Activated T-helper 1 cell treated with anti-CD3 and anti-CD28 coated beads, Interleukin-12 subunit alpha, Interleukin-12 subunit beta, Interleukin-2, Interleukin-4 antibody, amounts not matched to agents 30 ng/mL and 10 ng/mL and 1 ng/mL, durations not matched to agents 14 hours and 24 hours and 36 hours (primary cell): ENCODE measurements at regions not wholly inside any gene's neighbourhood (a gene's known extent, or its start where the extent isn't known, plus 50 kb on each side); places are given as distances from the start of the nearest gene placed in this dataset.

Experiments
- DNase-seq: peaks from one replicate; pipeline ENCODE4 v3.0.0; 2021; ENCODE audit warnings: low spot score
- H3K27ac Mint-ChIP-seq: one replicate; pipeline ENCODE4 v1.8.0; 2021; ENCODE audit warnings: mild to moderate bottlenecking, mixed read lengths
- H3K27me3 Mint-ChIP-seq: one replicate; pipeline ENCODE4 v1.8.0; 2022; ENCODE audit warnings: mild to moderate bottlenecking, moderate library complexity, mixed read lengths; ENCODE audit not compliant: insufficient read depth
- H3K36me3 Mint-ChIP-seq: one replicate; pipeline ENCODE4 v1.8.0; 2021; ENCODE audit warnings: low read depth, mixed read lengths
- H3K4me1 Mint-ChIP-seq: one replicate; pipeline ENCODE4 v1.8.0; 2021; ENCODE audit warnings: low read depth, mixed read lengths
- H3K4me3 Mint-ChIP-seq: one replicate; pipeline ENCODE4 v1.8.0; 2021; ENCODE audit warnings: mild to moderate bottlenecking, moderate library complexity, mixed read lengths
- H3K9me3 Mint-ChIP-seq: one replicate; pipeline ENCODE4 v1.8.0; 2021; ENCODE audit warnings: mixed read lengths
- intact Hi-C: fragments of 100-400 bp; cut with micrococcal nuclease; formaldehyde crosslinking; loops from one replicate; pipeline ENCODE4 v1.15.1; 2024

- Mint-ChIP-seq H3K4me1 (no peaks in the 10 kb centered on the region), H3K4me3 (no peak overlapping the region), H3K9me3 (no peaks in the 10 kb centered on the region), H3K27me3 (no peaks in the 10 kb centered on the region), H3K27ac (no peak overlapping the region), H3K36me3 (no peaks in the 10 kb centered on the region)
- intact Hi-C loops: no loop called here
- DNase-seq: no peak
Measured at GRCh38 chr18:71212222-71212621, 923.4 kb downstream of the SOCS6 start.

- DNase-seq: no peak
- no peaks in the 10 kb centered on the region for H3K4me1 Mint-ChIP-seq
- no peaks in the 10 kb centered on the region for H3K9me3 Mint-ChIP-seq
- intact Hi-C loops: no loop called here
- H3K4me3 Mint-ChIP-seq: no peak overlapping the region
- no peaks in the 10 kb centered on the region for H3K27me3 Mint-ChIP-seq
- H3K27ac Mint-ChIP-seq: no peak overlapping the region
- H3K36me3 Mint-ChIP-seq: no peaks in the 10 kb centered on the region
Measured at GRCh38 chr18:71209944-71210343, 921.1 kb downstream of the SOCS6 start.

DNA sequence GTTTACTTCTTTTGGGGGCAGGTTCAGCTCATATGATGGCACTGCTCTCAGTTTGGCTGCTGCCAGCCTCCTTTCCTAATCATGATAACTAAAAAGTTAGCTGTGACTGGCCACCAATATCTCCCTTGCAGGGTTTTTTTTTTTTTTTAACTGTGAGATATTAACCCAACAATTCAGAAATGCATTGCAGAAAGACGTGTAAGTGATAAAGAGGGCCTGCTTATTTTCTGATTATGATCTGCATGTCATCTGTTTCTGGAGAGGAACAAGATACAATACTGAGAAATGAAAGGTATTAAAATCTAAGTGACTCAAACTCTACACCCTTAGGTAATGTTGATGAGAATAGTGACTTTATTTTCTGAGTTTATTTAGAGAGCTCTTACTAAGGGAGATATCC, 905.6 kb downstream of the SOCS6 start:
- Mint-ChIP-seq H3K4me1 (no peaks in the 10 kb centered on the region), H3K36me3 (no peaks in the 10 kb centered on the region), H3K27me3 (no peaks in the 10 kb centered on the region), H3K27ac (no peak overlapping the region), H3K9me3 (no peaks in the 10 kb centered on the region), H3K4me3 (no peak overlapping the region)
- intact Hi-C loops: no loop called here
- no peak for DNase-seq

DNA sequence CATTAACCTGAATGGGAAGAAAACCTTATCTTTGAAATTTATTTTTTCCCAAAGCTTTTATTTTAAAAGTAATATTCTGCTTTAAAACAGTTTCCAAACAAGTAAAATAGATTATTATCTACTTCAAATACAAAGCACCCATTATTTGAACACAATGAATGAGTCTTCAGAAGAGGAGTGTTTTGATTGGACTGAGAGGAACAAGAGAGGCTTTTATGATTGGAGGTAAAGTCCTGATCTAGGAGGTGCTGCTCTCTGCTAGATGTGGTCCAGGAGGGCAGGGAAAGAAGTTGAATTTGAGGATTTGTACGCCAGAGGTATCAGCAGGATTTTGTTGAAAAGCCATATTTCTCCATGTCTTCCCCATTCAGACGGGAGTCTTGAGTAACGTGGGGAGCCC, 900.7 kb downstream of the SOCS6 start:
- no peak overlapping the region for H3K4me3 Mint-ChIP-seq
- H3K36me3 Mint-ChIP-seq: no peaks in the 10 kb centered on the region
- no peaks in the 10 kb centered on the region for H3K4me1 Mint-ChIP-seq
- H3K27ac Mint-ChIP-seq: no peak overlapping the region
- no peaks in the 10 kb centered on the region for H3K9me3 Mint-ChIP-seq
- DNase-seq: no peak
- no peaks in the 10 kb centered on the region for H3K27me3 Mint-ChIP-seq
- intact Hi-C loops: no loop called here

- no peak overlapping the region for H3K4me3 Mint-ChIP-seq
- no peaks in the 10 kb centered on the region for H3K27me3 Mint-ChIP-seq
- no peaks in the 10 kb centered on the region for H3K9me3 Mint-ChIP-seq
- no peaks in the 10 kb centered on the region for H3K36me3 Mint-ChIP-seq
- DNase-seq: no peak
- H3K27ac Mint-ChIP-seq: no peak overlapping the region
- intact Hi-C loops: no loop called here
- H3K4me1 Mint-ChIP-seq: no peaks in the 10 kb centered on the region
Measured at GRCh38 chr18:71168557-71169145, 879.8 kb downstream of the SOCS6 start.

DNA sequence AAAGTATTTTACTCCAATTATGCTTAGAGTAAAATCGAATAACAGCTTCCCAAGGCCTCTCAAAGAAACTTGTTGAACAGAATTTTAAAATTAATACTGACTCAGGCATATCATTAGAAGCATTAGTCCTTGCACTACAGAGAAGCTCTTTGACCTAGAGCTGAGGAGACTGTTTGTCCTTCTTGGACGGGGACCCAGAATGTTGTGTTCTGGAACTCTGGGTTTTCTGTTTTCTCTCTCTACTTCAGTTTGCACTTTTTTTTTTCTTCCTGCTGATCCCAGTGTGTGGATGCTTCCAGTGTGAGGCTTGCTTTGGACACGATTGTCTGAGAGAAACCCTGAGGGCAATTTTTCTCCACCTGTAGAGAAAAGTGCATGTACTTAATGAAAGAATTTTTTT, 847.6 kb downstream of the SOCS6 start:
- intact Hi-C loops: no loop called here
- no peaks in the 10 kb centered on the region for H3K4me1 Mint-ChIP-seq
- no peak for DNase-seq
- H3K9me3 Mint-ChIP-seq: no peaks in the 10 kb centered on the region
- H3K27me3 Mint-ChIP-seq: no peaks in the 10 kb centered on the region
- no peaks in the 10 kb centered on the region for H3K36me3 Mint-ChIP-seq
- no peak overlapping the region for H3K27ac Mint-ChIP-seq
- no peak overlapping the region for H3K4me3 Mint-ChIP-seq

DNA sequence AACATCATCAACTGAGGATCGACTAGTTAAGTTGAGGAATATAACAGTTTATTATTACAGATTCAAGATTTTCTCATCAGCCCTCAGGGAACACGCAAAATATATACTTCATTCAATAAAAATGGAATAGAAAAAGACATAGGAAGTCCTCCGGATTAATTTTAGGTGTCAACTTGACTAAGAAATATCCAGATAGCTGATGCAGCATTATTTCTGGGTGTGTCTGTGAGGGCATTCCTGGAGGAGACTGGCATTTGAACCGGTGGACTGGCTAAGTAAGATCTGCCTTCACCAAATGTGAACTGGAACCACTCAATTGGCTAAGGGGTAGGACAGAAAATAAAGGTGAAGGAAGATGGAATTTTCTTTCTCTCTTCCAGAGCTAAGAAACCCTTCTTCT, 845.3 kb downstream of the SOCS6 start:
- H3K9me3 Mint-ChIP-seq: peaks cover 5% of the 10 kb centered on the region
- no peak for DNase-seq
- H3K36me3 Mint-ChIP-seq: no peaks in the 10 kb centered on the region
- H3K4me1 Mint-ChIP-seq: no peaks in the 10 kb centered on the region
- H3K27ac Mint-ChIP-seq: no peak overlapping the region
- intact Hi-C loops: no loop called here
- H3K4me3 Mint-ChIP-seq: no peak overlapping the region
- no peaks in the 10 kb centered on the region for H3K27me3 Mint-ChIP-seq

DNA sequence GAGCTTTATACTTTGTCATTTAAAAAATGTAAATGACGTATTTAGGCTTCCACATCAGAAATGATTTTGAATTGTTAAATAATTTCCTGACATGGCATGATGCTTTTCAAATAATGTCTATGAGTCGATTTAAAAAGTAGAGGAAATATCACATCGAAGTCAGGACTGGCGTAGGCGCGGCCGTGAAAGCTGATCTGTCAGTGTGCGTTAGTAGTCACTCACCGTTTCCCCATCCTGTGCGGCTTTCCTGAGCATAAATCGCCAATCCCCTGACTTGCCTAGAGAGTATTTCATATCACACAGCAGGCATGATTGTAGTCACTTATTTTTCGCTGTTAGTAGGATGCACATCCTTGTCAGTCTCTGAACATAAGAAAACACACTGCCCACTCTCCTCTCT, 843.1 kb downstream of the SOCS6 start:
- no peak overlapping the region for H3K27ac Mint-ChIP-seq
- H3K4me3 Mint-ChIP-seq: no peak overlapping the region
- no peaks in the 10 kb centered on the region for H3K4me1 Mint-ChIP-seq
- no peak for DNase-seq
- H3K9me3 Mint-ChIP-seq: peaks cover 5% of the 10 kb centered on the region
- no peaks in the 10 kb centered on the region for H3K36me3 Mint-ChIP-seq
- no peaks in the 10 kb centered on the region for H3K27me3 Mint-ChIP-seq
- intact Hi-C loops: no loop called here

GRCh38 chr18:71130351-71130750, 841.5 kb downstream of the SOCS6 start:
- H3K9me3 Mint-ChIP-seq: peaks cover 5% of the 10 kb centered on the region
- no peak overlapping the region for H3K4me3 Mint-ChIP-seq
- no peaks in the 10 kb centered on the region for H3K4me1 Mint-ChIP-seq
- H3K27ac Mint-ChIP-seq: no peak overlapping the region
- DNase-seq: no peak
- intact Hi-C loops: no loop called here
- no peaks in the 10 kb centered on the region for H3K36me3 Mint-ChIP-seq
- H3K27me3 Mint-ChIP-seq: no peaks in the 10 kb centered on the region

GRCh38 chr18:71125581-71125980, 836.7 kb downstream of the SOCS6 start:
- no peak for DNase-seq
- Mint-ChIP-seq H3K9me3 (peaks cover 9% of the 10 kb centered on the region), H3K4me1 (no peaks in the 10 kb centered on the region), H3K4me3 (no peak overlapping the region), H3K27ac (no peak overlapping the region), H3K27me3 (no peaks in the 10 kb centered on the region), H3K36me3 (no peaks in the 10 kb centered on the region)
- intact Hi-C loops: no loop called here

- DNase-seq: no peak
- Mint-ChIP-seq H3K4me3 (no peak overlapping the region), H3K9me3 (peaks cover 4% of the 10 kb centered on the region), H3K36me3 (no peaks in the 10 kb centered on the region), H3K27ac (no peak overlapping the region), H3K4me1 (no peaks in the 10 kb centered on the region), H3K27me3 (no peaks in the 10 kb centered on the region)
- intact Hi-C loops: no loop called here
Measured at GRCh38 chr18:71116535-71116934, 827.7 kb downstream of the SOCS6 start.

DNA sequence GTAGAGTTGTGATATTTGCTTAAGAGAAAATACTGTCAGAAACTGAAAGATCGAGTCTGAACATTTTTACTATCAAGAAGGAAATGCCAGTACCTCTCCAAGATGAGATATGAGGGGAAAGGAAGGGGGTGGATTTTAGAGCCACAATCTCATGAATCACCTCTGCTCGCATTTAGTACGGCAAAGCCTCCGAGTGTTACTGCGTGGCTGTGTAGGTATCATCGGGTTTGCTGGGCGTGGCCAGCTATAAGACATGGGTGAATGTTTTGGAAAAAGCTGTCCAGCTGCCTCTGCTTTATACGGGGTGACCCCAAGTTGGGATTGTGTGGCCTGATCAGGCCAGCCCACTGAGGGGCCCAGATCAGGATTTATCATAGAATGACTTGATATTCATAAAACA, 826.4 kb downstream of the SOCS6 start:
- H3K4me1 Mint-ChIP-seq: no peaks in the 10 kb centered on the region
- H3K9me3 Mint-ChIP-seq: no peaks in the 10 kb centered on the region

DNA sequence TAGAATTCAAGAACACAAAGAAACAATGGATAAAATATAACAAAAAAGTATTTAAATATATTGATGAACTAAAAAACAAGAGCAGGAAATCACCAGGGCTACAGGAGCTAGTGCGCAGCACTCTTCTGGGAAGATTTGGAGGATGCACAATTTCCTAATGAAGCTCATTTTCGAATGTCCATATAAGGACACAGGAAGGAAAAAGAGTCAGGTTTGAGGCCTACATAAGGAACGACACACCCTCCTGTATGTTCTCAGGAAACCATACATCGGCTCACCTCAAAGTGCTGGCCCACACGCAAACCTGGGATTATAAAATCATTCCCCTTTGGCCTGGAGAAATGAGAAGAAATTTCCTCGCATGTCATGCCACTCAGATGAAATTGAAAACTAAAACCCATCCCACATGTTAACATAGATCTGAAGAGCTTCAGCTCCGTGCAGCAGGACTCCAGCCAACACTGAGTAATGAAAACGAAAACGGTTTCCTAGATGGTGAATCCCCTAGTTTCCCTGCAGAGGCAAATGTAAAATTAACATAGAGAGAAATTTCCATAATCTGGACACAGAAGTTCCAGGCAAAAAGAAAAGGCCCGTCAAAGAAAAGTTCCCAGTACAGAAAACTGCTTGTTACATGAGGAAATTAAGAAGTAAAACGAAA, 825.8 kb downstream of the SOCS6 start:
- no peaks in the 10 kb centered on the region for H3K36me3 Mint-ChIP-seq
- no peaks in the 10 kb centered on the region for H3K27me3 Mint-ChIP-seq
- DNase-seq: no peak
- intact Hi-C loops: no loop called here
- H3K9me3 Mint-ChIP-seq: no peaks in the 10 kb centered on the region
- H3K27ac Mint-ChIP-seq: no peak overlapping the region
- H3K4me1 Mint-ChIP-seq: no peaks in the 10 kb centered on the region
- H3K4me3 Mint-ChIP-seq: no peak overlapping the region

More for the DNA sequence above, 826.4 kb downstream of the SOCS6 start:
- Mint-ChIP-seq H3K27me3 (no peaks in the 10 kb centered on the region), H3K27ac (no peak overlapping the region), H3K36me3 (no peaks in the 10 kb centered on the region), H3K4me3 (no peak overlapping the region)
- DNase-seq: no peak
- intact Hi-C loops: no loop called here

- H3K27ac Mint-ChIP-seq: no peak overlapping the region
- H3K27me3 Mint-ChIP-seq: no peaks in the 10 kb centered on the region
- intact Hi-C loops: no loop called here
- DNase-seq: no peak
- no peaks in the 10 kb centered on the region for H3K36me3 Mint-ChIP-seq
- H3K4me1 Mint-ChIP-seq: no peaks in the 10 kb centered on the region
- H3K9me3 Mint-ChIP-seq: no peaks in the 10 kb centered on the region
- H3K4me3 Mint-ChIP-seq: no peak overlapping the region
Measured at GRCh38 chr18:71107244-71107643, 818.4 kb downstream of the SOCS6 start.
